Activated CD4-positive, alpha-beta memory T cell treated with anti-CD3 and anti-CD28 coated beads for 36 hours (primary cell): ENCODE measurements at regions not wholly inside any gene's neighbourhood (a gene's known extent, or its start where the extent isn't known, plus 50 kb on each side); places are given as distances from the start of the nearest gene placed in this dataset.
"Not testable (repeated sequence)": the region's sequence is repeated elsewhere in the genome, so short reads cannot be mapped to it uniquely, and the experiment has no call there.

ENCODE experiments used
- CTCF ChIA-PET: fragments of 350-600 bp; sonication (Branson Sonifier 250); formaldehyde crosslinking; loops from one replicate; lab custom pipeline; 2021; ENCODE audit warnings: antibody characterized with exemption, inconsistent platforms; lab: Charles Lee
- POLR2A ChIA-PET: fragments of 350-600 bp; sonication (Branson Sonifier 250); formaldehyde crosslinking; loops from one replicate; lab custom pipeline; 2021; ENCODE audit warnings: antibody characterized with exemption; lab: Charles Lee
- DNase-seq: peaks from one replicate; pipeline ENCODE4 v3.0.0-alpha.2; 2020
- H3K27ac Mint-ChIP-seq: one replicate; pipeline ENCODE4 v1.8.0; 2021; ENCODE audit warnings: mixed read lengths
- H3K27me3 Mint-ChIP-seq: one replicate; pipeline ENCODE4 v1.8.0; 2021; ENCODE audit warnings: mixed read lengths
- H3K36me3 Mint-ChIP-seq: one replicate; pipeline ENCODE4 v1.8.0; 2021; ENCODE audit warnings: mixed read lengths
- H3K4me1 Mint-ChIP-seq: one replicate; pipeline ENCODE4 v1.8.0; 2021; ENCODE audit warnings: low read depth, mixed read lengths
- H3K4me3 Mint-ChIP-seq: one replicate; pipeline ENCODE4 v1.8.0; 2021; ENCODE audit warnings: mild to moderate bottlenecking, mixed read lengths
- H3K9me3 Mint-ChIP-seq: one replicate; pipeline ENCODE4 v1.8.0; 2021; ENCODE audit warnings: mixed read lengths
- intact Hi-C: fragments of 100-400 bp; cut with micrococcal nuclease; formaldehyde crosslinking; loops from one replicate; pipeline ENCODE4 v1.15.1; 2023

DNA sequence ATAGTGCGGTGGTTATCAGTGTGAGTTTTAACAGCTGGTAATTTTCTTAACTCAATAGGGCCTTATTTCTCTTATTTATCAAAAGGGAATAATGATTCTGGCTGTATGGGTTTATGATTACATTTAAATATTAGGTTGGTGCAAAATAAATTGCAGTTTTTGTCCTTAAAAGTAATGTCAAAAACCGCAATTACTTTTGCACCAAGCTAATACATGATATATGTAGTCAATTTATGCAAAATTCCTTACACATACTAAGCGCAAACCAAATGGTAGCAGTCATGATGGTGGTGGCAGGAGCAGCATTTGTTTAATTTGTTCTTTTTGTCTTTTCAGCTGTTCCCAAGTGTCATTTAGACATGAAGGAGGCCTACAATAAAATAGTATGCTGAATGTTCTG lies 1777.1 kb downstream of the OLFM4 start:
- Mint-ChIP-seq H3K27me3 (no peaks in the 10 kb centered on the region), H3K4me3 (no peak overlapping the region), H3K9me3 (peaks cover 10% of the 10 kb centered on the region), H3K4me1 (no peaks in the 10 kb centered on the region), H3K27ac (no peak overlapping the region), H3K36me3 (no peaks in the 10 kb centered on the region)
- ChIA-PET CTCF (no interaction called here), POLR2A (no interaction called here)
- DNase-seq: no peak
- intact Hi-C loops: no loop called here

DNA sequence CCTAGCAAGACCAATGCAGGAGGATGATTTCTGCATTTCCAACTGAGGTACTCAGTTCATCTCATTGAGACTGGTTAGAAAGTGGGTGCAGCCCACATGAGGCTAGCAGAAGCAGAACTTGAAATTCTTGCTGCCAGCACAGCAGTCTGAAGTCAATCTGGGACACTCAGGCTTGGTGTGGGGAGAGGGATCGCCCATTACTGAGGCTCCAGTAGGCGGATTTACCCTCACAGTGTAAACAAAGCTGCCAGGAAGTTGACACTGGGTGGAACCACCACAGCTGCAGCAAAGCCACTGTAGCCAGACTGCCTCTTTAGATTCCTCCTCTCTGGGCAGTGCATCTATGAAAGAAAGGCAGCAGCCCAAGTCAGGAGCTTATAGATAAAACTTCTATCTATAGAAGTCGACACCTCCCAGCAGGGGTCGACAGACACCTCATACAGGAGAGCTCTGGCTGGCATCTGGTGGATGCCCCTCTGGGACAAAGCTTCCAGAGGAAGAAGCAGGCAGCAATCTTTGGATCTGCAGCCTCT lies 1793.4 kb downstream of the OLFM4 start:
- DNase-seq, H3K4me3 Mint-ChIP-seq, H3K4me1 Mint-ChIP-seq, POLR2A ChIA-PET, H3K36me3 Mint-ChIP-seq, intact Hi-C loops, H3K27me3 Mint-ChIP-seq, H3K27ac Mint-ChIP-seq, CTCF ChIA-PET: not testable (repeated sequence)
- peaks cover 15% of the 10 kb centered on the region for H3K9me3 Mint-ChIP-seq

DNA sequence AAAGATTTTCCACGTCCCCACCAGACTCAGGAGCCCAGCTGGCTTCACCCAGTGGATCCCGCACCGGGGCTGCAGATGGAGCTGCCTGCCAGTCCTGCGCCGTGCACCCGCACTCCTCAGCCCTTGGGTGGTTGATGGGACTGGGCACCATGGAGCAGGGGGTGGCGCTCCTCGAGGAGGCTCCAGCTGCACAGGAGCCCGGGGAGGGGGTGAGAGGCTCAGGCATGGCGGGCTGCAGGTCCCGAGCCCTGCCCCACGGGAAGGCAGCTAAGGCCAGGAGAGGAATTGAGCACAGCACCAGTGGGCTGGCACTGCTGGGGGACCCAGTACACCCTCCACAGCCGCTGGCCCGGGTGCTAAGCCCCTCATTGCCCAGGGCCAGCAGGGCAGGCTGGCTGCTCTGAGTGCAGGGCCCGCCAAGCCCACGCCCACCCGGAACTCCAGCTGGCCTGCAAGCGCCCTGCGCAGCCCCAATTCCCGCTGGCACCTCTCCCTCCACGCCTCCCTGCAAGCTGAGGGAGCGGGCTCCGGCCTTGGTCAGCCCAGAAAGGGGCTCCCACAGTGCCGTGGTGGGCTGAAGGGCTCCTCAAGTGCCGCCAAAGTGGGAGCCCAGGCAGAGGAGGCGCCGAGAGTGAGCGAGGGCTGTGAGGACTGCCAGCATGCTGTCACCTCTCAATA lies 1800.9 kb downstream of the OLFM4 start:
- POLR2A ChIA-PET, H3K36me3 Mint-ChIP-seq, intact Hi-C loops, H3K27me3 Mint-ChIP-seq, DNase-seq, H3K4me1 Mint-ChIP-seq, CTCF ChIA-PET, H3K27ac Mint-ChIP-seq, H3K4me3 Mint-ChIP-seq: not testable (repeated sequence)
- H3K9me3 Mint-ChIP-seq: peaks cover 13% of the 10 kb centered on the region

DNA sequence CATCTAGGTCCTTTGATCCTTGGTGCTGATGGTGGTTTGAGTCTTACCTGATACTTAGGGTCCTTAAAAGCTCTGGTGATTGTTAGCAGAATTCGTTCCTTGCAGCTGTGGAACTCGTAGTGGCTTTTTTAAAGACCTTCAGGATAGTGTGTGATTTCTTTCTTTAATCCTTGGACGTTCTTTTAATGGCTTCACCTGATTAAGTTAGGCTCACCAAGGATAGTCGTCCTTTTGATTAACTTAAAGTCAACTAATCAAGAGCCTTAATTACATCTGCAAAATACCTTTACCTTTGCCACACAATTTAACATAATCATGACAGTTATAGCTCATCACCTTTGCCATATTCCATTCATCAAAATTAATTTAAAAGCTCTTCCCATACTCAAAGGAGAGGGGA lies 1807.7 kb downstream of the OLFM4 start:
- H3K36me3 Mint-ChIP-seq: no peaks in the 10 kb centered on the region
- no peak overlapping the region for H3K27ac Mint-ChIP-seq
- no peaks in the 10 kb centered on the region for H3K9me3 Mint-ChIP-seq
- intact Hi-C loops: no loop called here
- ChIA-PET CTCF (no interaction called here), POLR2A (no interaction called here)
- no peaks in the 10 kb centered on the region for H3K4me1 Mint-ChIP-seq
- DNase-seq: no peak
- no peaks in the 10 kb centered on the region for H3K27me3 Mint-ChIP-seq
- no peak overlapping the region for H3K4me3 Mint-ChIP-seq

DNA sequence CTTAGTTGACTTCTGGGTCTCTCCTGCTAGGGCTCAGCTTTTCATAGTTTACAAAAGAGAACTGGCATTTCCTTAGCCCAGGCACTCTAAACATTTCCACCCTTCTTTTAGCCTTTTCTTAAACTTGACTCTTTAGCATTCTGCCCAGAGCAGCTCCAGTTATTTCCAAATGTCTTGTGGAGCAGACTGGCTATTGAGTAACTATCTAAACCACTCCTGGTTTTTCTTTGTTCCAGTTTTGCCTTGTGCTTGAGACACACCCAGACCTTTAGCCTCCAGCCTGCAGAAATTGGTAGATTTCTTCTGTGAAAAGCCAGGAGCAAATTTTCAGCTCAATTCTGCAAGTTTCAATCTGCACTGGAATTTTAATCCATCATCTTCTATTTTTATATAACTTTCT lies 1813.1 kb downstream of the OLFM4 start:
- Mint-ChIP-seq H3K27ac (no peak overlapping the region), H3K36me3 (no peaks in the 10 kb centered on the region), H3K4me1 (no peaks in the 10 kb centered on the region), H3K9me3 (peaks cover 4% of the 10 kb centered on the region), H3K4me3 (no peak overlapping the region), H3K27me3 (no peaks in the 10 kb centered on the region)
- ChIA-PET POLR2A (no interaction called here), CTCF (no interaction called here)
- DNase-seq: no peak
- intact Hi-C loops: no loop called here

DNA sequence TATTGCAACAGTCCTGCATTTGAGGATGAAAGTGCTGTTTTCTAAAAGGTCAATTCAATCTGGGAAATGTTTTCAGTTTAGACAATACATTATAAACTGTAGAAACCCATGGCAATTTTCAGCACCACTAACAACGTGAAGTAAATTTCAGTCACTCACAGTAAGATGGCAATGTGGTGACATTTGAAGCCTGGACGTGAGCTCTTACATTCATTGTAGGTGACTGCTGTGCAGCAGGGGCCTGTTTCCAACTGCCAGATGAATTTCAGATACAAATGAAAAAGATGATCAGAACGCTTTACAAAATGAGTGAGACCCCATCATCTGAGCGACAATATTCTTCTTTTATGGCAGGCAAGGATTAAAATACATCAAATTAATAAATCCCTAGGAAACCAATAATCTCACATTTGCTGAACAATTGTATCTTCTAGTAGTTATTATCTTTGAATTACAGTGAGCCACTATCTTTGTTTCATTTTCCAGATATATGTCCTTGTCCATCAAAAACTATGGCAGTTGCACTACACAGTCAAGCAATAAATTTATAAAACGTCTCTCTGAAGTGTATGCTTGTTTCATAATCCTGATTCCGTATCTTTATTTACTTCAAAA lies 1816.8 kb downstream of the OLFM4 start:
- no peaks in the 10 kb centered on the region for H3K27me3 Mint-ChIP-seq
- H3K36me3 Mint-ChIP-seq: no peaks in the 10 kb centered on the region
- POLR2A ChIA-PET: no interaction called here
- no peak overlapping the region for H3K4me3 Mint-ChIP-seq
- intact Hi-C loops: no loop called here
- DNase-seq: no peak
- no peak overlapping the region for H3K27ac Mint-ChIP-seq
- H3K9me3 Mint-ChIP-seq: peaks cover 9% of the 10 kb centered on the region
- H3K4me1 Mint-ChIP-seq: no peaks in the 10 kb centered on the region
- CTCF ChIA-PET: no interaction called here

DNA sequence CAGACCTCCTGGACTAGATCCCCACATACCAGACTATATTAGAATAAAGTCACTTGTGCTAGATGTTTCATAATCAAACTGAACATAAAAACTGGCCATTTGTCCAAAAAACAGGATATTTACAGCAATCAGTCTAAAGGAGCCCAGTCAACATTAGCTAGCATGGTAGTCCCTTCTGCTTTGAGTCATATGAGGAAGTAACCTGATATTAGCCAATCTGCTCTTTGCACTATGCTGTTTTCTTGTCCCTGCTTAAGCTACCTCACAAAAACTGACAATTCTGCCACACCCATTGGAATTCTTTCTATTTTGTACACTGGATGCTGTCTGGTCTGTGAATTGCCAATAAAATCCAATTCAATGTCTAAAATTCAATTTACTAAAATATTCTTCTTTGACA lies 1824.2 kb downstream of the OLFM4 start:
- Mint-ChIP-seq H3K4me3 (no peak overlapping the region), H3K36me3 (no peaks in the 10 kb centered on the region), H3K9me3 (peaks cover 2% of the 10 kb centered on the region), H3K27me3 (no peaks in the 10 kb centered on the region), H3K4me1 (no peaks in the 10 kb centered on the region), H3K27ac (no peak overlapping the region)
- POLR2A ChIA-PET: no interaction called here
- DNase-seq: no peak
- intact Hi-C loops: no loop called here
- CTCF ChIA-PET: no interaction called here

DNA sequence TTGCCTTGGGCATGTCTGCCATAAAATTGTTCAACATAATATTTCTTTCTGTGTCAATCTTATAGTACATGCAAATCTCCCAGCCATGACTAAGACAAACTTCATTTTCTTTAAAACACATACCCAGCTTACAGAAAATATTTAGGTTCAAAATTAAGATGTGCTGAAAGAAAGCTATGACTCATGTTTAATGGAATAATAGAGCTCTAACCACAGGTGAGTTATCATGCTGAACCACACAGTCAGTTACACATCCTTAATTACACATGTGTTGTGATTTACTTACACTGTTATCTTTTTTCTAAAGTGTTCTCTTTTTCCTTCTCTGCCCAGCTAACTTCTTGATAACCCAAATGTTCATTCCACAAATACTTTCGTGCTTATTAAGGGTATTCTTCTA lies 1831.2 kb downstream of the OLFM4 start:
- Mint-ChIP-seq H3K36me3 (no peaks in the 10 kb centered on the region), H3K27me3 (no peaks in the 10 kb centered on the region)

DNA sequence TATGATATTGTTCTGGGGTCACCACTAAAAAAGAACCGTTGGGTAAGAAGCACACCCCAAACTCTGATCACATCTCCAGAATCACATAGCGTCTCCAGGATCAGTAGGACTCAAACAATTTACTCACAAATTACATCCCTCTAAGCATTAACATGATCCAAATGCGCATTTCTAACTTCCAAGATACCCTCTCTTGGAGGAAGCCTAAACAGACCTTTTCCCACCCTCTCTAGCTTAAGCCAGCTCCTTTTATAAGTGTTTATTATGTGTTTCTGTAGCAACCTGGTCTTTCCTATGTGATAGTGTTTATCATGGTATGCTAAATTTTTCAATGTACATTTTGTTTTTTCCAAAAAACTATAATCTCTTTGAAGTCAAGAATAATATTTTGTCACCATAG lies 1846.5 kb downstream of the OLFM4 start:
- no peaks in the 10 kb centered on the region for H3K36me3 Mint-ChIP-seq
- no peak overlapping the region for H3K4me3 Mint-ChIP-seq
- POLR2A ChIA-PET: no interaction called here
- no peaks in the 10 kb centered on the region for H3K4me1 Mint-ChIP-seq
- H3K9me3 Mint-ChIP-seq: peaks cover 2% of the 10 kb centered on the region
- CTCF ChIA-PET: no interaction called here
- H3K27me3 Mint-ChIP-seq: no peaks in the 10 kb centered on the region
- no peak overlapping the region for H3K27ac Mint-ChIP-seq
- no peak for DNase-seq
- intact Hi-C loops: no loop called here

More for the DNA sequence above, 1831.2 kb downstream of the OLFM4 start:
- intact Hi-C loops: no loop called here
- Mint-ChIP-seq H3K4me3 (no peak overlapping the region), H3K27ac (no peak overlapping the region), H3K4me1 (no peaks in the 10 kb centered on the region), H3K9me3 (peaks cover 8% of the 10 kb centered on the region)
- ChIA-PET CTCF (no interaction called here), POLR2A (no interaction called here)
- DNase-seq: no peak

DNA sequence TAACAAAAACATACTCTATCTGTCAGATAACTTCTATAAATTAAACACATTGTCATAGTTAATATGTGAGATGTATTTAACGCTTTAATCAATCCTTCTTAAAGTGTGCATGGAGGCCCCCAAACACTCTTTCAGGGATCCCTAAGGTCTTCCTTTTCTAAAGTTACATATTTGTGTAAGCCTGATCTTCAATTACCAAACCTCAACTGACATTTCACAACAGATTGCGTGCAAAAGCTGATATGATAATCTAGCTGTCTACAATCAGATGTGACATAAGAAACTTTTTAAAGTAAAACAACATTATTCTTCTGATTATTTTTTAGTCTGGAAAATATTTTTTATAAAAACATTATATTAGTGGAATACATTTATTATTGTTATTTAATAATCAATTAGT lies 1850.4 kb downstream of the OLFM4 start:
- H3K36me3 Mint-ChIP-seq: no peaks in the 10 kb centered on the region
- no peak for DNase-seq
- H3K4me1 Mint-ChIP-seq: no peaks in the 10 kb centered on the region
- no peak overlapping the region for H3K27ac Mint-ChIP-seq
- CTCF ChIA-PET: no interaction called here
- H3K9me3 Mint-ChIP-seq: peaks cover 5% of the 10 kb centered on the region
- H3K4me3 Mint-ChIP-seq: no peak overlapping the region
- POLR2A ChIA-PET: no interaction called here
- no peaks in the 10 kb centered on the region for H3K27me3 Mint-ChIP-seq
- intact Hi-C loops: no loop called here

DNA sequence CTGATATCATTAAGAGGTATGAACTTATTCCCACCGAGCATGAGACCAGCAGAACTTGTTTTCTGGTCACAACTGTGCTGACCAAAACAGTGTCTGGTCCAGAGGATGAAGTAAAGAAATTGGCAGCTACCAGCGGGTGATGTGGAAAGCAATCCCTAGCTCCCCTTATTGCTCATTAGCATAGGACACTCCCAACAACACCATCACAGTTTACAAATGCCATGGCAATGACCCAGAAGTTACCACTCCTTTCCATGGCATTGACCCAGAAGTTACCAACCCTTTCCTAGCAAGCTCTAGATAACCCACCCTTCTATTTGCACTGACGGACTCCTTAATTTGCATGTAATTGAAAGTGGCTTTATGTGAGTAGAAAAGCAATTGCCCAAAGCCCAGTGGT lies 1856.1 kb downstream of the OLFM4 start:
- Mint-ChIP-seq H3K36me3 (no peaks in the 10 kb centered on the region), H3K4me1 (no peaks in the 10 kb centered on the region), H3K4me3 (no peak overlapping the region), H3K9me3 (peaks cover 12% of the 10 kb centered on the region), H3K27ac (no peak overlapping the region), H3K27me3 (no peaks in the 10 kb centered on the region)
- ChIA-PET POLR2A (no interaction called here), CTCF (no interaction called here)
- no peak for DNase-seq
- intact Hi-C loops: no loop called here

DNA sequence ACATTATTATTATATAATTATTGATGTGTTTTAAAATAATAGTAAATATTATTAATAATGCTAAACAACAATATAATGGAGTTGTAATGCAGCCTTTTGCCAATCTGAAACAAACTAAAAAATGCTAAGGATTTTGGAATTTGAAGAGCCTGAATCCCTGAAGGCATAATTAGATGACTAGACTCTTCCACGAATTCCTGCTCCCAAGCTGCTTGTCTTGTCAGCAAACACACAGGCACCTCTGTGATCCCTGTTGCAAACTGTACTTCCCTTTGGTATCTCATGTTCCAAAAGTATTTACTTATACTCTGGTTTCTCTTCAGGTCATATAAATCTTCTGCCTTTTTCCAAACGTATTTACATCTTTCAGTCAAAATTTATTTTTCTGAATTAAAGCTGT lies 1862.4 kb downstream of the OLFM4 start:
- intact Hi-C loops: no loop called here
- Mint-ChIP-seq H3K4me1 (no peaks in the 10 kb centered on the region), H3K27me3 (no peaks in the 10 kb centered on the region), H3K9me3 (peaks cover 6% of the 10 kb centered on the region), H3K36me3 (no peaks in the 10 kb centered on the region), H3K27ac (no peak overlapping the region), H3K4me3 (no peak overlapping the region)
- ChIA-PET CTCF (no interaction called here), POLR2A (no interaction called here)
- DNase-seq: no peak

DNA sequence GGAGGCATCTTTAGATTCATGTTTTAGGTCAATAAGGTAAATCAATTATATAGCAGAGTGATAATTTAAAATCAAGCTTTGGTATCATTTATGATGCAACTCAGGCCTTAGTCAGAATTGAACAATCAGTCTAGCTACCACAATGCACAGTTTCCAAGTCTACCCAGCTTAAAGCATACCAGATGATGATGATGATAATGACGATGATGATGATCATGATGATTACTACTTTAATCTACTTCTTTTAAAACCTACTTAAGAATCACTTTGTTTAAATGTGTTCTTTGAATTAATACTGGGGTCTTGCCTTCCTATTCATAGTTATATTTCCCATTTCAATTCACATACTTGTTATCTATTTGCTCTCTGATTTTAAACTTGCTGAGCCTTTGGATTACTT lies 1872.7 kb downstream of the OLFM4 start:
- no peak for DNase-seq
- peaks cover 16% of the 10 kb centered on the region for H3K9me3 Mint-ChIP-seq
- no peaks in the 10 kb centered on the region for H3K4me1 Mint-ChIP-seq
- H3K27me3 Mint-ChIP-seq: no peaks in the 10 kb centered on the region
- H3K27ac Mint-ChIP-seq: no peak overlapping the region
- no peaks in the 10 kb centered on the region for H3K36me3 Mint-ChIP-seq
- ChIA-PET POLR2A (no interaction called here), CTCF (no interaction called here)
- no peak overlapping the region for H3K4me3 Mint-ChIP-seq
- intact Hi-C loops: no loop called here
